ENCODE measurements at regions not wholly inside any gene's neighbourhood (a gene's known extent, or its start where the extent isn't known, plus 50 kb on each side); places are given as distances from the start of the nearest gene placed in this dataset.

DNA sequence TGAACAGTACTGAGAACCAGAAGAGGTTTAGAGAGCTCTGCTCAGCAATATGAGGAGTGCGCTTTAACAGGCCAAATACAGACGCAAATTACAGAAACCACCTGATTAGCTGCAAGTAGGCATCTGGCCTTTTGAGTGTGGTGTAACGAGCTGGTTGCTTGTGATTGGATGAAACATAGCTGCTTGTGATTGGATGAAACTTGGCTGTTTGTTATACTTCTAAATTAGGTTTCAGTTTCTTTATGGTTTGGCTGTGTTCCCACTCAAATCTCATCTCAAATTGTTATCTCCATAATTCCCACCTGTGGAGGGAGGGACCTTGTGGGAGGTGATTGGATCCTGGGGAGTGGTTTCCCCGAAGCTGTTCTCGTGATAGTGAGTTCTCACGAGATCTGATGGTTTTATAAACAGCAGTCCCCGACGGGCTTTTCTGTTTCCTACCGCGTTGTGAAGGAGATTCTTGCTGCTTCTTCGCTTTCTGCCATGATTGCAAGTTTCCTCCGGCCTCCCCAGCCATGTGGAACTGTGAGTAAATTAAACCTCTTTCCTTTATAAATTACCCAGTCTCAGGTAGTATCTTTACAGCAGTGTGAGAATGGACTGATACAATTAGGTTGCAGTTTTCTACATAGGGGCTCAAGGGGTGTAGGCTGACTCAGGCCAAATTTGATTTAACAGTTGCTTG is 655.9 kb upstream of the MAN1A1 start (continued):
- TF ChIP-seq CEBPZ (IDR thresholded peaks at IDR 0.05; ENCODE audit: low read length), result no peak
- TF ChIP-seq SP5 (CRISPR knock-in tag; IDR thresholded peaks at IDR 0.05; ENCODE audit: borderline replicate concordance, low read depth), result no peak
- no peak for TF ChIP-seq ZNF431 (CRISPR knock-in tag; IDR thresholded peaks at IDR 0.05; ENCODE audit: borderline replicate concordance, low read depth)
- no peak for TF ChIP-seq CENPBD1 (CRISPR knock-in tag; IDR thresholded peaks at IDR 0.05; ENCODE audit: borderline replicate concordance, low read depth)
- no peak for TF ChIP-seq SNAPC5 (CRISPR knock-in tag; IDR thresholded peaks at IDR 0.05; ENCODE audit: borderline replicate concordance)
- TF ChIP-seq NAIF1 (CRISPR knock-in tag; IDR thresholded peaks at IDR 0.05; ENCODE audit: borderline replicate concordance), result no peak
- TF ChIP-seq FUBP1 (CRISPR knock-in tag; IDR thresholded peaks at IDR 0.05; ENCODE audit: borderline replicate concordance), result no peak
- peak; percentile 69 for TF ChIP-seq ZFY (CRISPR knock-in tag; IDR thresholded peaks at IDR 0.05)
- TF ChIP-seq, protein P1, sequence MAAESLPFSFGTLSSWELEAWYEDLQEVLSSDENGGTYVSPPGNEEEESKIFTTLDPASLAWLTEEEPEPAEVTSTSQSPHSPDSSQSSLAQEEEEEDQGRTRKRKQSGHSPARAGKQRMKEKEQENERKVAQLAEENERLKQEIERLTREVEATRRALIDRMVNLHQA (CRISPR knock-in tag; IDR thresholded peaks at IDR 0.05), result no peak
- no peak for TF ChIP-seq CC2D1A (CRISPR knock-in tag; IDR thresholded peaks at IDR 0.05)
- no peak for TF ChIP-seq ZNF34 (CRISPR knock-in tag; IDR thresholded peaks at IDR 0.05; ENCODE audit: borderline replicate concordance)
- no peak for TF ChIP-seq ZNF839 (CRISPR knock-in tag; IDR thresholded peaks at IDR 0.05; ENCODE audit: borderline replicate concordance)
- peak; percentile 56; the same call in 1 of the 2 replicates for TF ChIP-seq ARNT2 (CRISPR knock-in tag; IDR thresholded peaks at IDR 0.05; ENCODE audit: low read depth)
- peak; percentile 54; the same call in 1 of the 2 replicates for TF ChIP-seq TARDBP (CRISPR knock-in tag; IDR thresholded peaks at IDR 0.05)
- no peak for TF ChIP-seq ZNF205 (CRISPR knock-in tag; IDR thresholded peaks at IDR 0.05)
- no peak for TF ChIP-seq FOSL1 (CRISPR knock-in tag; IDR thresholded peaks at IDR 0.05; ENCODE audit: borderline replicate concordance)
- no peak for TF ChIP-seq PBX3 (CRISPR knock-in tag; IDR thresholded peaks at IDR 0.05; ENCODE audit: borderline replicate concordance)
- no peak for TF ChIP-seq JUND (CRISPR knock-in tag; IDR thresholded peaks at IDR 0.05)
- no peak for TF ChIP-seq GTF2F1 (IDR thresholded peaks at IDR 0.05; ENCODE audit: low read length)
- TF ChIP-seq ZNF660 (CRISPR knock-in tag; IDR thresholded peaks at IDR 0.05; ENCODE audit: borderline replicate concordance, low read depth), result no peak
